ENCODE measurements at regions not wholly inside any gene's neighbourhood (a gene's known extent, or its start where the extent isn't known, plus 50 kb on each side); places are given as distances from the start of the nearest gene placed in this dataset.

GRCh38 chr20:7622399-7622961 is 317.8 kb downstream of the HAO1 start:
- Histone ChIP-seq H4K20me1 (replicated peaks; ENCODE audit: insufficient read depth) (no peaks in the 10 kb centered on the region), H3K79me2 (replicated peaks; ENCODE audit: insufficient read depth) (no peaks in the 10 kb centered on the region), H3F3A (replicated peaks; ENCODE audit: low read depth) (no peaks in the 10 kb centered on the region), H3K27ac (ENCODE audit: low read depth) (no peak overlapping the region), H3K9me2 (ENCODE audit: insufficient read depth) (no peaks in the 10 kb centered on the region), H3K4me3 (no peak overlapping the region), H3K4me2 (no peak overlapping the region), H3K27me3 (ENCODE audit: insufficient read depth) (no peaks in the 10 kb centered on the region), H3K36me3 (ENCODE audit: insufficient read depth) (no peaks in the 10 kb centered on the region), H3K4me1 (ENCODE audit: insufficient read depth) (no peaks in the 10 kb centered on the region), H2AFZ (no peak overlapping the region)
- Mint-ChIP-seq H3K9me3 (peaks cover 21% of the 10 kb centered on the region), H3K27me3 (ENCODE audit: insufficient read depth, low read depth, poor library complexity) (no peaks in the 10 kb centered on the region), H3K27ac (no peak overlapping the region), H3K36me3 (ENCODE audit: low read depth) (peaks cover 6% of the 10 kb centered on the region; the same call in 2 of the 3 replicates), H3K4me3 (no peak overlapping the region), H3K4me1 (no peaks in the 10 kb centered on the region)
- ATAC-seq: no peak
- TF ChIP-seq JUNB (IDR thresholded peaks at IDR 0.05; ENCODE audit: unreplicated experiment) (no peak), ZNF114 (CRISPR knock-in tag; IDR thresholded peaks at IDR 0.05) (no peak), EZH2 (IDR thresholded peaks at IDR 0.05; ENCODE audit: low read depth, unreplicated experiment) (no peak), ETS1 (IDR thresholded peaks at IDR 0.05) (no peak), ZNF462 (CRISPR knock-in tag; IDR thresholded peaks at IDR 0.05) (no peak), REST (IDR thresholded peaks at IDR 0.05; ENCODE audit: unreplicated experiment) (no peak), STAT1 (IDR thresholded peaks at IDR 0.05; ENCODE audit: unreplicated experiment) (no peak), NANOG (IDR thresholded peaks at IDR 0.05; ENCODE audit: borderline replicate concordance) (no peak), ZNF331 (CRISPR knock-in tag; IDR thresholded peaks at IDR 0.05; ENCODE audit: low read depth) (no peak), CTCF (conservative IDR thresholded peaks at IDR 0.05; ENCODE audit: low read depth in 2 of 2) (no peak), CREB1 (CRISPR knock-in tag; IDR thresholded peaks at IDR 0.05; ENCODE audit: low read depth) (no peak), POLR2AphosphoS5 (IDR thresholded peaks at IDR 0.05; ENCODE audit: low read depth) (no peak), EZH2phosphoT487 (IDR thresholded peaks at IDR 0.05; ENCODE audit: unreplicated experiment) (no peak)
- DNase-seq (ENCODE audit: low spot score): no peak

All from GM23338 (cell line).